ENCODE measurements at regions not wholly inside any gene's neighbourhood (a gene's known extent, or its start where the extent isn't known, plus 50 kb on each side); places are given as distances from the start of the nearest gene placed in this dataset.

GRCh38 chr12:107241411-107241810 is 148.1 kb upstream of the CRY1 start:
- no peaks in the 10 kb centered on the region for H3K36me3 ChIP-seq (ENCODE audit: control insufficient read depth in 2 of 2, insufficient read depth in 2 of 2, low read length in 2 of 2)
- H3K9ac ChIP-seq (ENCODE audit: low read depth in 1 of 2, low read length in 2 of 2) = no peak overlapping the region
- peaks cover 0 to 4% of the 10 kb centered on the region in 2 donors for H3K27me3 ChIP-seq (ENCODE audit: control insufficient read depth in 2 of 2, insufficient read depth in 2 of 2, low read length in 2 of 2)
- no peak overlapping the region for H3K4me3 ChIP-seq (ENCODE audit: low read length in 2 of 2)
- no peaks in the 10 kb centered on the region for H3K4me1 ChIP-seq (ENCODE audit: control insufficient read depth in 2 of 2, insufficient read depth in 2 of 2, low read length in 2 of 2)
- H3K9me3 ChIP-seq (ENCODE audit: control insufficient read depth in 2 of 2, low read length in 2 of 2) = no peaks in the 10 kb centered on the region
- H3K27ac ChIP-seq (ENCODE audit: low read depth in 2 of 2, low read length in 2 of 2) = no peak overlapping the region

GRCh38 chr12:107242189-107242588 is 148.8 kb upstream of the CRY1 start:
- Histone ChIP-seq H3K27ac (ENCODE audit: low read depth in 2 of 2, low read length in 2 of 2) (no peak overlapping the region), H3K4me1 (ENCODE audit: control insufficient read depth in 2 of 2, insufficient read depth in 2 of 2, low read length in 2 of 2) (no peaks in the 10 kb centered on the region), H3K9ac (ENCODE audit: low read depth in 1 of 2, low read length in 2 of 2) (no peak overlapping the region), H3K9me3 (ENCODE audit: control insufficient read depth in 2 of 2, low read length in 2 of 2) (no peaks in the 10 kb centered on the region), H3K27me3 (ENCODE audit: control insufficient read depth in 2 of 2, insufficient read depth in 2 of 2, low read length in 2 of 2) (peaks cover 0 to 4% of the 10 kb centered on the region in 2 donors), H3K4me3 (ENCODE audit: low read length in 2 of 2) (no peak overlapping the region), H3K36me3 (ENCODE audit: control insufficient read depth in 2 of 2, insufficient read depth in 2 of 2, low read length in 2 of 2) (no peaks in the 10 kb centered on the region)

DNA sequence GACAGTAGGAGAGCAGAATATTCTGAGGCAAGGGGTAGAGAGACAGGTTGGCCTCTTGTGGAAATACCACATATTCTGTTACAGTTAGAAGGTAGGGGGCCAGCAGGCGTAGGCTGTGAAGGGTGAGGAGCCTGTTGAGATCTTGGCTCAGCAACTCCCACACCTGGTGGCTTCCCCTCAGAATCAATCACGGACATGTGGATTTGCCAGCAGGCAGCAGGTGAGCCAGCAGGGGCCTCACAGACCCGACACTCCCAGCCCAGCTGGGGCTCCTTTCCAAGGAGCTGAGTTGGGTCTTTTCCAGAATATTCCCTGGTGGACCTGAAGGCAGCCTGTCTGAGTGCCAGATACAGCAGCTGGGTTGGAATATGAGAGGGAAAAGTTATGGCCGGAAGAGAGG is 150.0 kb upstream of the CRY1 start:
- no peaks in the 10 kb centered on the region for H3K9me3 ChIP-seq (ENCODE audit: control insufficient read depth in 2 of 2, low read length in 2 of 2)
- no peaks in the 10 kb centered on the region for H3K4me1 ChIP-seq (ENCODE audit: control insufficient read depth in 2 of 2, insufficient read depth in 2 of 2, low read length in 2 of 2)
- no peak overlapping the region for H3K9ac ChIP-seq (ENCODE audit: low read depth in 1 of 2, low read length in 2 of 2)
- H3K27me3 ChIP-seq (ENCODE audit: control insufficient read depth in 2 of 2, insufficient read depth in 2 of 2, low read length in 2 of 2) = peaks cover 0 to 4% of the 10 kb centered on the region in 2 donors
- no peak overlapping the region for H3K27ac ChIP-seq (ENCODE audit: low read depth in 2 of 2, low read length in 2 of 2)
- no peaks in the 10 kb centered on the region for H3K36me3 ChIP-seq (ENCODE audit: control insufficient read depth in 2 of 2, insufficient read depth in 2 of 2, low read length in 2 of 2)
- no peak overlapping the region for H3K4me3 ChIP-seq (ENCODE audit: low read length in 2 of 2)

- peaks cover 0 to 4% of the 10 kb centered on the region in 2 donors for H3K27me3 ChIP-seq (ENCODE audit: control insufficient read depth in 2 of 2, insufficient read depth in 2 of 2, low read length in 2 of 2)
- H3K36me3 ChIP-seq (ENCODE audit: control insufficient read depth in 2 of 2, insufficient read depth in 2 of 2, low read length in 2 of 2) = no peaks in the 10 kb centered on the region
- H3K9ac ChIP-seq (ENCODE audit: low read depth in 1 of 2, low read length in 2 of 2) = no peak overlapping the region
- no peak overlapping the region for H3K4me3 ChIP-seq (ENCODE audit: low read length in 2 of 2)
- no peak overlapping the region for H3K27ac ChIP-seq (ENCODE audit: low read depth in 2 of 2, low read length in 2 of 2)
- H3K4me1 ChIP-seq (ENCODE audit: control insufficient read depth in 2 of 2, insufficient read depth in 2 of 2, low read length in 2 of 2) = no peaks in the 10 kb centered on the region
- H3K9me3 ChIP-seq (ENCODE audit: control insufficient read depth in 2 of 2, low read length in 2 of 2) = no peaks in the 10 kb centered on the region
Measured at GRCh38 chr12:107244584-107244983, 151.2 kb upstream of the CRY1 start.

DNA sequence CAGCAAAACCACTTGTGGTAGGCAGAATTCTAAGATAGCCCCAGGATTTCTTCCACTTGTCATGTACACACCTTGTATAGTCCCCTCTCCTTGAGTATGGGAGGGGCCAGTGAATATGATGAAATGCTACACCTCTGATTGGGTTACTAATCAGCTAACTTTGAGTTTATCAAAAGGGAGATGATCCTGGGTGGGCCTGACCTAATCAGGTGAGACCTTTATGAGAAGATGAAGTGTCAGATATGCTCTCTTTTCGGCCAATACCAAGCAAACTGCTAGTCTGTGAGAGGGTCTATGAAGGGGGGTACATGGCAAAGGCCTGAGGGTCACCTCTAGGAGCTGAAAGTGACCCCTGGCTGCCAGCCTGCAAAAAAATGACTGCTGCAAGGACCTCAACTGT is 154.3 kb upstream of the CRY1 start:
- H3K9me3 ChIP-seq (ENCODE audit: control insufficient read depth in 2 of 2, low read length in 2 of 2) = no peaks in the 10 kb centered on the region
- H3K4me1 ChIP-seq (ENCODE audit: control insufficient read depth in 2 of 2, insufficient read depth in 2 of 2, low read length in 2 of 2) = no peaks in the 10 kb centered on the region

DNA sequence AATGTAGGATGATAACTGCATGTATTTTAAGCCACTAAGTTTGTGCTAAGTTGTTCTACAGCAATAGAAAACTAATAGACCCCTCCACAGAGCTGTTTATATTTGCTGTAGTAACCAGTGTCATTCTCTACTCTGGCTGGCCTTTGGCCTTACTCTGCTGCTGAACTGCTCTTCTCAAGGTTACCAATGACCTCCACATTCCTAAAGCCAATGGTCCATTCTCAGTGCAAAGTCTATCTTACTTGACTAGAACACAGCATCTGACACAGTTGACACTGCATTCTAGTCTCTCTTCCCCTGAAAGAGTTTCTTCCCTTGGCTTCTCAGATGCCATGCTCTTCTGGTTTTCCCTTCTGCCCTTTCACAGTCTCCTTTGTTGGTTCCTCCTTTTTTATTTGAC is 154.8 kb upstream of the CRY1 start:
- no peak overlapping the region for H3K9ac ChIP-seq (ENCODE audit: low read depth in 1 of 2, low read length in 2 of 2)
- peaks cover 0 to 4% of the 10 kb centered on the region in 2 donors for H3K27me3 ChIP-seq (ENCODE audit: control insufficient read depth in 2 of 2, insufficient read depth in 2 of 2, low read length in 2 of 2)
- H3K36me3 ChIP-seq (ENCODE audit: control insufficient read depth in 2 of 2, insufficient read depth in 2 of 2, low read length in 2 of 2) = no peaks in the 10 kb centered on the region
- H3K9me3 ChIP-seq (ENCODE audit: control insufficient read depth in 2 of 2, low read length in 2 of 2) = no peaks in the 10 kb centered on the region
- no peak overlapping the region for H3K27ac ChIP-seq (ENCODE audit: low read depth in 2 of 2, low read length in 2 of 2)
- H3K4me3 ChIP-seq (ENCODE audit: low read length in 2 of 2) = no peak overlapping the region
- H3K4me1 ChIP-seq (ENCODE audit: control insufficient read depth in 2 of 2, insufficient read depth in 2 of 2, low read length in 2 of 2) = no peaks in the 10 kb centered on the region

More for the DNA sequence above, 154.3 kb upstream of the CRY1 start:
- no peak overlapping the region for H3K4me3 ChIP-seq (ENCODE audit: low read length in 2 of 2)
- no peaks in the 10 kb centered on the region for H3K36me3 ChIP-seq (ENCODE audit: control insufficient read depth in 2 of 2, insufficient read depth in 2 of 2, low read length in 2 of 2)
- H3K27ac ChIP-seq (ENCODE audit: low read depth in 2 of 2, low read length in 2 of 2) = no peak overlapping the region
- H3K27me3 ChIP-seq (ENCODE audit: control insufficient read depth in 2 of 2, insufficient read depth in 2 of 2, low read length in 2 of 2) = peaks cover 0 to 4% of the 10 kb centered on the region in 2 donors
- no peak overlapping the region for H3K9ac ChIP-seq (ENCODE audit: low read depth in 1 of 2, low read length in 2 of 2)

- Histone ChIP-seq H3K27ac (ENCODE audit: low read depth in 2 of 2, low read length in 2 of 2) (no peak overlapping the region), H3K27me3 (ENCODE audit: control insufficient read depth in 2 of 2, insufficient read depth in 2 of 2, low read length in 2 of 2) (peaks cover 0 to under 1% of the 10 kb centered on the region in 2 donors), H3K9ac (ENCODE audit: low read depth in 1 of 2, low read length in 2 of 2) (no peak overlapping the region), H3K4me3 (ENCODE audit: low read length in 2 of 2) (no peak overlapping the region), H3K9me3 (ENCODE audit: control insufficient read depth in 2 of 2, low read length in 2 of 2) (no peaks in the 10 kb centered on the region), H3K4me1 (ENCODE audit: control insufficient read depth in 2 of 2, insufficient read depth in 2 of 2, low read length in 2 of 2) (no peaks in the 10 kb centered on the region), H3K36me3 (ENCODE audit: control insufficient read depth in 2 of 2, insufficient read depth in 2 of 2, low read length in 2 of 2) (no peaks in the 10 kb centered on the region)
Measured at GRCh38 chr12:107251288-107251687, 157.9 kb upstream of the CRY1 start.

DNA sequence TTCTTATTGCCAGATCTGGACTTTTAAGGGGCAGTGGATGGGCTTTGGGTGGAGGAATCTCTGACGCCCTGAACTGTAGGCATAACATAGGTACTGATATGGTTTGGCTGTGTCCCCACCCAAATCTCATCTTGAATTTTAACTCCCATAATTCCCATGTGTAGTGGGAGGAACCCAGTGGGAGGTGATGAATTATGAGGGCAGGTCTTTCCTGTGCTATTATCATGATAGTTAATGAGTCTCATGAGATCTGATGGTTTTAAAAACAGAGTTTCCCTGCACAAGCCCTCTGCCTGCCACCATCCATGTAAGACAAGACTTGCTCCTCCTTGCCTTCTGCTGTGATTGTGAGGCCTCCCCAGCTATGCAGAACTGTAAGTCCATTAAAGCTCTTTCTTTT is 160.0 kb upstream of the CRY1 start:
- H3K4me3 ChIP-seq (ENCODE audit: low read length in 2 of 2) = no peak overlapping the region
- no peaks in the 10 kb centered on the region for H3K9me3 ChIP-seq (ENCODE audit: control insufficient read depth in 2 of 2, low read length in 2 of 2)
- no peaks in the 10 kb centered on the region for H3K4me1 ChIP-seq (ENCODE audit: control insufficient read depth in 2 of 2, insufficient read depth in 2 of 2, low read length in 2 of 2)
- H3K9ac ChIP-seq (ENCODE audit: low read depth in 1 of 2, low read length in 2 of 2) = no peak overlapping the region
- no peak overlapping the region for H3K27ac ChIP-seq (ENCODE audit: low read depth in 2 of 2, low read length in 2 of 2)
- H3K36me3 ChIP-seq (ENCODE audit: control insufficient read depth in 2 of 2, insufficient read depth in 2 of 2, low read length in 2 of 2) = no peaks in the 10 kb centered on the region
- H3K27me3 ChIP-seq (ENCODE audit: control insufficient read depth in 2 of 2, insufficient read depth in 2 of 2, low read length in 2 of 2) = no peaks in the 10 kb centered on the region

GRCh38 chr12:107254258-107254856 is 161.0 kb upstream of the CRY1 start:
- Histone ChIP-seq H3K4me3 (ENCODE audit: low read length in 2 of 2) (no peak overlapping the region), H3K4me1 (ENCODE audit: control insufficient read depth in 2 of 2, insufficient read depth in 2 of 2, low read length in 2 of 2) (no peaks in the 10 kb centered on the region), H3K9me3 (ENCODE audit: control insufficient read depth in 2 of 2, low read length in 2 of 2) (no peaks in the 10 kb centered on the region), H3K36me3 (ENCODE audit: control insufficient read depth in 2 of 2, insufficient read depth in 2 of 2, low read length in 2 of 2) (no peaks in the 10 kb centered on the region), H3K27me3 (ENCODE audit: control insufficient read depth in 2 of 2, insufficient read depth in 2 of 2, low read length in 2 of 2) (no peaks in the 10 kb centered on the region), H3K27ac (ENCODE audit: low read depth in 2 of 2, low read length in 2 of 2) (no peak overlapping the region), H3K9ac (ENCODE audit: low read depth in 1 of 2, low read length in 2 of 2) (no peak overlapping the region)

GRCh38 chr12:107258780-107259179 is 165.4 kb upstream of the CRY1 start:
- H3K4me3 ChIP-seq (ENCODE audit: low read length in 2 of 2) = no peak overlapping the region

GRCh38 chr12:107263980-107264379 is 170.6 kb upstream of the CRY1 start:
- no peaks in the 10 kb centered on the region for H3K36me3 ChIP-seq (ENCODE audit: control insufficient read depth in 2 of 2, insufficient read depth in 2 of 2, low read length in 2 of 2)
- no peak overlapping the region for H3K9ac ChIP-seq (ENCODE audit: low read depth in 1 of 2, low read length in 2 of 2)
- no peak overlapping the region for H3K27ac ChIP-seq (ENCODE audit: low read depth in 2 of 2, low read length in 2 of 2)
- no peak overlapping the region for H3K4me3 ChIP-seq (ENCODE audit: low read length in 2 of 2)
- no peaks in the 10 kb centered on the region for H3K27me3 ChIP-seq (ENCODE audit: control insufficient read depth in 2 of 2, insufficient read depth in 2 of 2, low read length in 2 of 2)
- no peaks in the 10 kb centered on the region for H3K9me3 ChIP-seq (ENCODE audit: control insufficient read depth in 2 of 2, low read length in 2 of 2)
- no peaks in the 10 kb centered on the region for H3K4me1 ChIP-seq (ENCODE audit: control insufficient read depth in 2 of 2, insufficient read depth in 2 of 2, low read length in 2 of 2)

More at GRCh38 chr12:107258780-107259179, 165.4 kb upstream of the CRY1 start:
- H3K36me3 ChIP-seq (ENCODE audit: control insufficient read depth in 2 of 2, insufficient read depth in 2 of 2, low read length in 2 of 2) = no peaks in the 10 kb centered on the region
- no peaks in the 10 kb centered on the region for H3K9me3 ChIP-seq (ENCODE audit: control insufficient read depth in 2 of 2, low read length in 2 of 2)
- H3K27me3 ChIP-seq (ENCODE audit: control insufficient read depth in 2 of 2, insufficient read depth in 2 of 2, low read length in 2 of 2) = no peaks in the 10 kb centered on the region
- H3K27ac ChIP-seq (ENCODE audit: low read depth in 2 of 2, low read length in 2 of 2) = no peak overlapping the region
- no peaks in the 10 kb centered on the region for H3K4me1 ChIP-seq (ENCODE audit: control insufficient read depth in 2 of 2, insufficient read depth in 2 of 2, low read length in 2 of 2)
- no peak overlapping the region for H3K9ac ChIP-seq (ENCODE audit: low read depth in 1 of 2, low read length in 2 of 2)

Measured in mucosa of rectum (tissue), 2 donors.